ENCODE measurements at regions not wholly inside any gene's neighbourhood (a gene's known extent, or its start where the extent isn't known, plus 50 kb on each side); places are given as distances from the start of the nearest gene placed in this dataset.

- Mint-ChIP-seq H3K4me3 (ENCODE audit: low read depth, unreplicated experiment) (no peak overlapping the region), H3K27ac (ENCODE audit: unreplicated experiment) (no peak overlapping the region), H3K9me3 (ENCODE audit: low read depth, unreplicated experiment) (no peaks in the 10 kb centered on the region), H3K36me3 (ENCODE audit: insufficient read depth, unreplicated experiment) (no peaks in the 10 kb centered on the region), H3K27me3 (ENCODE audit: unreplicated experiment) (no peaks in the 10 kb centered on the region), H3K4me1 (ENCODE audit: low read depth, unreplicated experiment) (peaks cover 24% of the 10 kb centered on the region)
- CTCF ChIA-PET, result no interaction called here
- intact Hi-C loops (cut with micrococcal nuclease; ENCODE audit: unreplicated experiment), result loop anchor here (10.0 kb wide), 1 partner anchor 142 kb away; no protein-coding TSS in a partner anchor
- DNase-seq, result no peak
- no TSS peak for BruUV-seq (replicated peaks)
- no peak for TF ChIP-seq CTCF (IDR thresholded peaks at IDR 0.05; ENCODE audit: unreplicated experiment)
Measured at GRCh38 chr21:27422435-27422834, 455.5 kb upstream of the ADAMTS5 start.

- Mint-ChIP-seq H3K4me3 (ENCODE audit: low read depth, unreplicated experiment) (no peak overlapping the region), H3K27ac (ENCODE audit: unreplicated experiment) (no peak overlapping the region), H3K9me3 (ENCODE audit: low read depth, unreplicated experiment) (no peaks in the 10 kb centered on the region), H3K36me3 (ENCODE audit: insufficient read depth, unreplicated experiment) (no peaks in the 10 kb centered on the region), H3K27me3 (ENCODE audit: unreplicated experiment) (no peaks in the 10 kb centered on the region), H3K4me1 (ENCODE audit: low read depth, unreplicated experiment) (peaks cover 24% of the 10 kb centered on the region)
- CTCF ChIA-PET, result no interaction called here
- TF ChIP-seq CTCF (IDR thresholded peaks at IDR 0.05; ENCODE audit: unreplicated experiment), result no peak
- intact Hi-C loops (cut with micrococcal nuclease; ENCODE audit: unreplicated experiment), result loop anchor here (10.0 kb wide), 1 partner anchor 143 kb away; no protein-coding TSS in a partner anchor
- no TSS peak for BruUV-seq (replicated peaks)
- no peak for DNase-seq
Measured at GRCh38 chr21:27421654-27422053, 454.8 kb upstream of the ADAMTS5 start.

- H3K4me3 Mint-ChIP-seq (ENCODE audit: low read depth, unreplicated experiment), result no peak overlapping the region
- H3K36me3 Mint-ChIP-seq (ENCODE audit: insufficient read depth, unreplicated experiment), result no peaks in the 10 kb centered on the region
- no peak overlapping the region for H3K27ac Mint-ChIP-seq (ENCODE audit: unreplicated experiment)
- no peak for TF ChIP-seq CTCF (IDR thresholded peaks at IDR 0.05; ENCODE audit: unreplicated experiment)
- H3K9me3 Mint-ChIP-seq (ENCODE audit: low read depth, unreplicated experiment), result no peaks in the 10 kb centered on the region
- BruUV-seq (replicated peaks), result no TSS peak
- intact Hi-C loops (cut with micrococcal nuclease; ENCODE audit: unreplicated experiment), result no loop called here
- no peak for DNase-seq
- H3K27me3 Mint-ChIP-seq (ENCODE audit: unreplicated experiment), result no peaks in the 10 kb centered on the region
- CTCF ChIA-PET, result no interaction called here
- peaks cover 6% of the 10 kb centered on the region for H3K4me1 Mint-ChIP-seq (ENCODE audit: low read depth, unreplicated experiment)
Measured at GRCh38 chr21:27419153-27419552, 452.3 kb upstream of the ADAMTS5 start.

- intact Hi-C loops (cut with micrococcal nuclease; ENCODE audit: unreplicated experiment), result no loop called here
- DNase-seq, result no peak
- BruUV-seq (replicated peaks), result no TSS peak
- no peaks in the 10 kb centered on the region for H3K36me3 Mint-ChIP-seq (ENCODE audit: insufficient read depth, unreplicated experiment)
- no peak overlapping the region for H3K27ac Mint-ChIP-seq (ENCODE audit: unreplicated experiment)
- no peaks in the 10 kb centered on the region for H3K9me3 Mint-ChIP-seq (ENCODE audit: low read depth, unreplicated experiment)
- no peaks in the 10 kb centered on the region for H3K27me3 Mint-ChIP-seq (ENCODE audit: unreplicated experiment)
- H3K4me3 Mint-ChIP-seq (ENCODE audit: low read depth, unreplicated experiment), result no peak overlapping the region
- CTCF ChIA-PET, result no interaction called here
- no peak for TF ChIP-seq CTCF (IDR thresholded peaks at IDR 0.05; ENCODE audit: unreplicated experiment)
- H3K4me1 Mint-ChIP-seq (ENCODE audit: low read depth, unreplicated experiment), result no peaks in the 10 kb centered on the region
Measured at GRCh38 chr21:27418346-27418745, 451.5 kb upstream of the ADAMTS5 start.
